Left ventricle myocardium inferior (tissue), 1 donor: ENCODE measurements at regions not wholly inside any gene's neighbourhood (a gene's known extent, or its start where the extent isn't known, plus 50 kb on each side); places are given as distances from the start of the nearest gene placed in this dataset.

Source experiments
- DNase-seq: peaks from one replicate; pipeline ENCODE4 v3.0.0-alpha.2; 2020
- H3K27ac ChIP-seq: fragments of 200-600 bp; replicated peaks from 2 replicates; pipeline ENCODE4 v1.8.0; 2021
- H3K27me3 ChIP-seq: fragments of 200-600 bp; 2 replicates; pipeline ENCODE4 v1.8.0; 2021; ENCODE audit warnings: low read depth
- H3K36me3 ChIP-seq: fragments of 200-600 bp; 2 replicates; pipeline ENCODE4 v1.8.0; 2021
- H3K4me1 ChIP-seq: fragments of 200-600 bp; 2 replicates; pipeline ENCODE4 v1.8.0; 2021
- H3K4me3 ChIP-seq: fragments of 200-600 bp; 2 replicates; pipeline ENCODE4 v1.8.0; 2021; ENCODE audit warnings: mild to moderate bottlenecking, moderate library complexity
- H3K9me3 ChIP-seq: fragments of 200-600 bp; replicated peaks from 2 replicates; pipeline ENCODE4 v1.8.0; 2021
- intact Hi-C: fragments of 100-400 bp; cut with micrococcal nuclease; formaldehyde crosslinking; loops from one replicate; pipeline ENCODE4 v1.11.0; 2022
- TF ChIP-seq, protein P1 (sequence below): fragments of 200-600 bp; IDR thresholded peaks from 2 replicates; pipeline ENCODE4 v1.8.0; 2021; ENCODE audit warnings: antibody characterized with exemption, mild to moderate bottlenecking, borderline replicate concordance
- donor health status: DM: no; HTN: yes; CAD: no; lungs with severe emphysema.

- no peaks in the 10 kb centered on the region for H3K27me3 ChIP-seq
- DNase-seq = no peak
- H3K27ac ChIP-seq = no peak overlapping the region
- H3K9me3 ChIP-seq = peaks cover 5% of the 10 kb centered on the region
- TF ChIP-seq, protein P1, sequence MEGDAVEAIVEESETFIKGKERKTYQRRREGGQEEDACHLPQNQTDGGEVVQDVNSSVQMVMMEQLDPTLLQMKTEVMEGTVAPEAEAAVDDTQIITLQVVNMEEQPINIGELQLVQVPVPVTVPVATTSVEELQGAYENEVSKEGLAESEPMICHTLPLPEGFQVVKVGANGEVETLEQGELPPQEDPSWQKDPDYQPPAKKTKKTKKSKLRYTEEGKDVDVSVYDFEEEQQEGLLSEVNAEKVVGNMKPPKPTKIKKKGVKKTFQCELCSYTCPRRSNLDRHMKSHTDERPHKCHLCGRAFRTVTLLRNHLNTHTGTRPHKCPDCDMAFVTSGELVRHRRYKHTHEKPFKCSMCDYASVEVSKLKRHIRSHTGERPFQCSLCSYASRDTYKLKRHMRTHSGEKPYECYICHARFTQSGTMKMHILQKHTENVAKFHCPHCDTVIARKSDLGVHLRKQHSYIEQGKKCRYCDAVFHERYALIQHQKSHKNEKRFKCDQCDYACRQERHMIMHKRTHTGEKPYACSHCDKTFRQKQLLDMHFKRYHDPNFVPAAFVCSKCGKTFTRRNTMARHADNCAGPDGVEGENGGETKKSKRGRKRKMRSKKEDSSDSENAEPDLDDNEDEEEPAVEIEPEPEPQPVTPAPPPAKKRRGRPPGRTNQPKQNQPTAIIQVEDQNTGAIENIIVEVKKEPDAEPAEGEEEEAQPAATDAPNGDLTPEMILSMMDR = no peak
- H3K4me3 ChIP-seq = no peak overlapping the region
- H3K36me3 ChIP-seq = no peaks in the 10 kb centered on the region
- H3K4me1 ChIP-seq = no peaks in the 10 kb centered on the region
- intact Hi-C loops = no loop called here
Observed at GRCh38 chr5:39815711-39816110, 390.9 kb upstream of the DAB2 start.

GRCh38 chr5:39811381-39811780 lies 386.6 kb upstream of the DAB2 start:
- no peaks in the 10 kb centered on the region for H3K4me1 ChIP-seq
- no peak overlapping the region for H3K27ac ChIP-seq
- no peak overlapping the region for H3K4me3 ChIP-seq
- H3K9me3 ChIP-seq = no peaks in the 10 kb centered on the region
- TF ChIP-seq, protein P1 = no peak
- no peak for DNase-seq
- intact Hi-C loops = no loop called here
- H3K27me3 ChIP-seq = no peaks in the 10 kb centered on the region
- H3K36me3 ChIP-seq = no peaks in the 10 kb centered on the region

GRCh38 chr5:39808656-39809055 lies 383.9 kb upstream of the DAB2 start:
- H3K36me3 ChIP-seq = no peaks in the 10 kb centered on the region
- no peaks in the 10 kb centered on the region for H3K27me3 ChIP-seq
- no peak overlapping the region for H3K4me3 ChIP-seq
- TF ChIP-seq, protein P1 = no peak
- intact Hi-C loops = no loop called here
- DNase-seq = no peak
- H3K27ac ChIP-seq = no peak overlapping the region
- no peaks in the 10 kb centered on the region for H3K4me1 ChIP-seq
- no peaks in the 10 kb centered on the region for H3K9me3 ChIP-seq

DNA sequence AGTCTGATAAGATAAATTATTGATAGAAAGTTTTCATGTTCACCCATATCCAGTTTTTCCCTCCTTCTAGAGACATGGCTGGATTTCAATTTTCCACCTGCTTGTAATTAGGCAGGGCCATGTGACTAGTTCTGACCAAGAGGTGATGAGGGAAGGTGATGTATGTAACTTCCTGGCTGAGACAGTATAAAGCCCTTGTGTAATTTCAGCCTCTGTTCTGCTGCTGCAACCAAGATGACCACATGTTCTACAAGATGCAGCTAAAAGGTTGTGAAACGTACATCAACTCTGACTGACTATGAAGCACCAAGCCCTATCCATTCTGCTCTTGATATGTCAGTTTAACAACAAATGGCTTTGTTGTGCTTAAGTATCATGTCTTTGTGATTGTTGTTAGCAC lies 376.5 kb upstream of the DAB2 start:
- TF ChIP-seq, protein P1 = no peak
- no peaks in the 10 kb centered on the region for H3K9me3 ChIP-seq
- H3K4me3 ChIP-seq = no peak overlapping the region
- DNase-seq = no peak
- no peaks in the 10 kb centered on the region for H3K27me3 ChIP-seq
- no peaks in the 10 kb centered on the region for H3K36me3 ChIP-seq
- no peaks in the 10 kb centered on the region for H3K4me1 ChIP-seq
- intact Hi-C loops = no loop called here
- H3K27ac ChIP-seq = no peak overlapping the region

GRCh38 chr5:39800042-39800601 lies 375.3 kb upstream of the DAB2 start:
- Histone ChIP-seq H3K4me3 (no peak overlapping the region), H3K36me3 (no peaks in the 10 kb centered on the region), H3K9me3 (no peaks in the 10 kb centered on the region), H3K27me3 (no peaks in the 10 kb centered on the region), H3K27ac (no peak overlapping the region), H3K4me1 (no peaks in the 10 kb centered on the region)
- DNase-seq = no peak
- TF ChIP-seq, protein P1 = no peak
- intact Hi-C loops = no loop called here
